ENCODE measurements at regions not wholly inside any gene's neighbourhood (a gene's known extent, or its start where the extent isn't known, plus 50 kb on each side); places are given as distances from the start of the nearest gene placed in this dataset.

GRCh38 chr10:43976292-43976691, 327.6 kb upstream of the ZNF32 start:
- no peaks in the 10 kb centered on the region for H3K27me3 Mint-ChIP-seq (ENCODE audit: unreplicated experiment)
- CTCF ChIA-PET, result no interaction called here
- no peak for TF ChIP-seq CTCF (IDR thresholded peaks at IDR 0.05; ENCODE audit: unreplicated experiment)
- H3K27ac Mint-ChIP-seq (ENCODE audit: unreplicated experiment), result no peak overlapping the region
- no peaks in the 10 kb centered on the region for H3K4me1 Mint-ChIP-seq (ENCODE audit: low read depth, unreplicated experiment)
- no TSS peak for BruUV-seq (replicated peaks)
- no peak overlapping the region for H3K4me3 Mint-ChIP-seq (ENCODE audit: low read depth, unreplicated experiment)
- intact Hi-C loops (cut with micrococcal nuclease; ENCODE audit: unreplicated experiment), result no loop called here
- H3K9me3 Mint-ChIP-seq (ENCODE audit: low read depth, unreplicated experiment), result no peaks in the 10 kb centered on the region
- no peak for DNase-seq
- H3K36me3 Mint-ChIP-seq (ENCODE audit: insufficient read depth, unreplicated experiment), result no peaks in the 10 kb centered on the region

- Mint-ChIP-seq H3K27ac (ENCODE audit: unreplicated experiment) (no peak overlapping the region), H3K4me1 (ENCODE audit: low read depth, unreplicated experiment) (no peaks in the 10 kb centered on the region), H3K27me3 (ENCODE audit: unreplicated experiment) (no peaks in the 10 kb centered on the region), H3K9me3 (ENCODE audit: low read depth, unreplicated experiment) (no peaks in the 10 kb centered on the region), H3K36me3 (ENCODE audit: insufficient read depth, unreplicated experiment) (no peaks in the 10 kb centered on the region), H3K4me3 (ENCODE audit: low read depth, unreplicated experiment) (no peak overlapping the region)
- DNase-seq, result no peak
- TF ChIP-seq CTCF (IDR thresholded peaks at IDR 0.05; ENCODE audit: unreplicated experiment), result no peak
- BruUV-seq (replicated peaks), result no TSS peak
- intact Hi-C loops (cut with micrococcal nuclease; ENCODE audit: unreplicated experiment), result no loop called here
- CTCF ChIA-PET, result no interaction called here
Measured at GRCh38 chr10:43973801-43974200, 325.1 kb upstream of the ZNF32 start.

DNA sequence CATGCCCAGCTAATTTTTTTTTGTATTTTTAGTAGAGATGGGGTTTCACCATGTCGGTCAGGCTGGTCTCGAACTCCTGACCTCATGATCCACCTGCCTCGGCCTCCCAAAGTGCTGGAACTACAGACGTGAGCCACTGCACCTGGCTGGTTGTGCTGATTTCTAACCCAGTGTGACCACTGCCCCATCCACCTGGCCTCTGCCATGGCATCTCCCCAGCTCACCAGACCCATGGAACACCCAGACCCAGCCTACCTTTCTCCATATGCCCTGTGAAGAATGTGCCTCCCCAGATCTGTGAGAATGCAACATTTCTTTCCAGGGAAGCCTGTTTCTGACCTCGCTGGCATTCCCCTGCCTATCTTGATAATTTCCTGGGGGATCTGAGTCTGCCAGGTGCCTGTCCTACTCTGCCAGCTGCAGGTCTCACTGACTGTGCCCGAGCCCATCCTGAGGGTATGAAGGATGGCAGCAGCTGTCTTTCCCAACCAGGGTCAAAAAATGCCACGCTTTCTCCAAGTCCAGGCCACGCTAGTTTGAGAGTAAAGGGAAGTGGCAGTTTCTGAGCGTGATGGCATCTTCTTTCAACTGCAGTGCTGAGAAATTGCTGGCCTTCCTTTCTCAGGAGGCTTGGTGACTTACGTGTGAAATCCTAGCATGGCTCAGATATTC, 324.4 kb upstream of the ZNF32 start:
- CTCF ChIA-PET, result no interaction called here
- Mint-ChIP-seq H3K27me3 (ENCODE audit: unreplicated experiment) (peaks cover 1% of the 10 kb centered on the region), H3K4me3 (ENCODE audit: low read depth, unreplicated experiment) (no peak overlapping the region), H3K4me1 (ENCODE audit: low read depth, unreplicated experiment) (no peaks in the 10 kb centered on the region), H3K9me3 (ENCODE audit: low read depth, unreplicated experiment) (no peaks in the 10 kb centered on the region), H3K36me3 (ENCODE audit: insufficient read depth, unreplicated experiment) (no peaks in the 10 kb centered on the region), H3K27ac (ENCODE audit: unreplicated experiment) (no peak overlapping the region)
- BruUV-seq (replicated peaks), result no TSS peak
- intact Hi-C loops (cut with micrococcal nuclease; ENCODE audit: unreplicated experiment), result no loop called here
- no peak for TF ChIP-seq CTCF (IDR thresholded peaks at IDR 0.05; ENCODE audit: unreplicated experiment)
- no peak for DNase-seq

DNA sequence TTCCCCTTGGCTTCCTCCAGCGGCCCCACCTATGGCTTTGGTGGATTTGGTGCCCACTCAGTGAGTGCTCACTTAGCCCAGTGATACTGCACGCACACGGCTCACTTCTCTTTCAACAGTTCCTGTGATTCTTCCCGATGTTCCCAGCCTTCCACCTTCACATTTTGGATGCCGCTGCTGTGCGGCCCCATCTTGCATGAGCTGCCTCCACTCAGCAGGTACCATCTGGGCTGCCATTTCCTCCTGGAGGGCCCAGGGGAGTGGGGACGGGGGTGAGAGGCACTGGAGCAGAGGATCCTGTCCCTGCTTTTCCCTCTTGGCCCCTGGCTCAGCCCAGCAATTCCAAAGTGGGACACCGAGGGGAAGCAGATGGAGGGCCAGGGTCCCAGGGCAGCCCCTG, 323.3 kb upstream of the ZNF32 start:
- TF ChIP-seq CTCF (IDR thresholded peaks at IDR 0.05; ENCODE audit: unreplicated experiment), result no peak
- Mint-ChIP-seq H3K27me3 (ENCODE audit: unreplicated experiment) (peaks cover 12% of the 10 kb centered on the region), H3K4me1 (ENCODE audit: low read depth, unreplicated experiment) (no peaks in the 10 kb centered on the region), H3K36me3 (ENCODE audit: insufficient read depth, unreplicated experiment) (no peaks in the 10 kb centered on the region), H3K9me3 (ENCODE audit: low read depth, unreplicated experiment) (no peaks in the 10 kb centered on the region), H3K4me3 (ENCODE audit: low read depth, unreplicated experiment) (no peak overlapping the region), H3K27ac (ENCODE audit: unreplicated experiment) (no peak overlapping the region)
- no TSS peak for BruUV-seq (replicated peaks)
- intact Hi-C loops (cut with micrococcal nuclease; ENCODE audit: unreplicated experiment), result no loop called here
- CTCF ChIA-PET, result no interaction called here
- no peak for DNase-seq

All from Calu3 (cell line).